ENCODE measurements at regions not wholly inside any gene's neighbourhood (a gene's known extent, or its start where the extent isn't known, plus 50 kb on each side); places are given as distances from the start of the nearest gene placed in this dataset.

DNA sequence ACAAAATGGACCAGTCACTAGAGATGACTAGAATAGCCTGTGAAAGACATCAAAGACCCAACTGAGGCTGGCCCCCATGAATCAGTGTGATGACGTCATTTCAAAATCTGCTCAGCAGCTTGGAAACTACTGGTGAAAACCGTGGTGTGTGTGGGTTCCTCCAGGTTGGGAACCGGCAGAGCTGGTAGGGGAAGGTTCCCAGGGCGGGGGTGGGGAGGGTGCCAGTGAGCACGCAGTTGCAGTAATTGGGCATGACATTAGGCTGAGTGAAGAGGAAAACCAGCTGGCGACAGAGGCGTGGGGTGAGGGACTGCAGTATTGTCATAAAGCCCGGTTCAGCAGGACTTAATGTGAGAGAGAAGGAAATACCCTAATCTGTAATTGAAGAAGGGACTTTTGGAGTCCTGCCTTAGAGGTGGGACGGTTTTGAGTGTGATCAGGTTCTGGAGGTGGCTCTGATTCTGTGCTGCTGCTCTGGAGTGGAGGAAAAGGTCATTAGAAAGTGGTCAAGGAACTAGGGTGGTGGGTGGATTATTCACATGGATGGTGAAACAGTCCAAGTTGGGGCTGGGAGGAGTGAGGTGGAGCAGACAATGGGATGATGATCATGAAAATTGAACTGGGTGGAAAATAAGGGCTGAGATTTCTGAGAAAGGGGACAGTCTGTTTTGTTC is 52.0 kb upstream of the MTHFD1L start:
- TF ChIP-seq EZH2phosphoT487 (IDR thresholded peaks at IDR 0.05; ENCODE audit: low read length) = no peak
- TF ChIP-seq, protein P1, sequence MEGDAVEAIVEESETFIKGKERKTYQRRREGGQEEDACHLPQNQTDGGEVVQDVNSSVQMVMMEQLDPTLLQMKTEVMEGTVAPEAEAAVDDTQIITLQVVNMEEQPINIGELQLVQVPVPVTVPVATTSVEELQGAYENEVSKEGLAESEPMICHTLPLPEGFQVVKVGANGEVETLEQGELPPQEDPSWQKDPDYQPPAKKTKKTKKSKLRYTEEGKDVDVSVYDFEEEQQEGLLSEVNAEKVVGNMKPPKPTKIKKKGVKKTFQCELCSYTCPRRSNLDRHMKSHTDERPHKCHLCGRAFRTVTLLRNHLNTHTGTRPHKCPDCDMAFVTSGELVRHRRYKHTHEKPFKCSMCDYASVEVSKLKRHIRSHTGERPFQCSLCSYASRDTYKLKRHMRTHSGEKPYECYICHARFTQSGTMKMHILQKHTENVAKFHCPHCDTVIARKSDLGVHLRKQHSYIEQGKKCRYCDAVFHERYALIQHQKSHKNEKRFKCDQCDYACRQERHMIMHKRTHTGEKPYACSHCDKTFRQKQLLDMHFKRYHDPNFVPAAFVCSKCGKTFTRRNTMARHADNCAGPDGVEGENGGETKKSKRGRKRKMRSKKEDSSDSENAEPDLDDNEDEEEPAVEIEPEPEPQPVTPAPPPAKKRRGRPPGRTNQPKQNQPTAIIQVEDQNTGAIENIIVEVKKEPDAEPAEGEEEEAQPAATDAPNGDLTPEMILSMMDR (IDR thresholded peaks at IDR 0.05; ENCODE audit: low read length) = no peak
